ENCODE measurements at regions not wholly inside any gene's neighbourhood (a gene's known extent, or its start where the extent isn't known, plus 50 kb on each side); places are given as distances from the start of the nearest gene placed in this dataset.

- TF ChIP-seq POLR2A (IDR thresholded peaks at IDR 0.05; ENCODE audit: low read depth, low read length) (no peak), TAF1 (IDR thresholded peaks at IDR 0.05; ENCODE audit: low read depth, low read length) (no peak), POLR2AphosphoS5 (IDR thresholded peaks at IDR 0.05; ENCODE audit: low read depth, low read length) (no peak)
These were observed 314.8 kb downstream of the DIPK2A start for GRCh38 chr3:144286235-144286910.

Data from GM12891 (cell line).